Erythroblast (primary cell): ENCODE measurements at regions not wholly inside any gene's neighbourhood (a gene's known extent, or its start where the extent isn't known, plus 50 kb on each side); places are given as distances from the start of the nearest gene placed in this dataset.

Experiments used
- DNase-seq, 2 experiments: peaks; one replicate each; lab custom pipeline; 2025; lab: John Stamatoyannopoulos, UW
- GATA1 ChIP-seq: IDR thresholded peaks from 2 replicates; pipeline ENCODE4 v1.6.1; 2011; ENCODE audit warnings: low read depth, mild to moderate bottlenecking, control low read depth, low read length, moderate library complexity
- POLR2A ChIP-seq: IDR thresholded peaks from 2 replicates; pipeline ENCODE4 v1.6.1; 2011; ENCODE audit warnings: mild to moderate bottlenecking, low read length

DNA sequence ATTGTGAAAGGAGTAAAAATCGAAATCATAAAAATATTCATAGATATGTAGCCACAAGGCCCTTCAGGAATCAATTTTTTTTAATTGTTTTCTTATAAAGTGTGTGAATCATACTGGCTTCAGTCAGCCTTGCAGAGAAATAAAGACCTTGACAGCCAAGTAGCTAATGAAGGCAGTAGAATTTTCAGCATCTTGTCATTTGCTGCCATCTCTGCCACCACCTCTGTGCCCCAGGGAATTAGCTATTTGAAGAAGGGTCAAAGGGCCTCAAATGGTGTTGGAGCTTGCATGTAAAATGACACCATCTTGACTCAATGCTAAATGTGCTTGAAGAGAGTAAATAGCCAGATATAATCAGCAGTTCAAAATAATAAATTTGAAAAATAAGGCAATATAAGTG lies 359.4 kb upstream of the DCN start:
- no peak for TF ChIP-seq POLR2A
- no peak for TF ChIP-seq GATA1
- DNase-seq = no peak

DNA sequence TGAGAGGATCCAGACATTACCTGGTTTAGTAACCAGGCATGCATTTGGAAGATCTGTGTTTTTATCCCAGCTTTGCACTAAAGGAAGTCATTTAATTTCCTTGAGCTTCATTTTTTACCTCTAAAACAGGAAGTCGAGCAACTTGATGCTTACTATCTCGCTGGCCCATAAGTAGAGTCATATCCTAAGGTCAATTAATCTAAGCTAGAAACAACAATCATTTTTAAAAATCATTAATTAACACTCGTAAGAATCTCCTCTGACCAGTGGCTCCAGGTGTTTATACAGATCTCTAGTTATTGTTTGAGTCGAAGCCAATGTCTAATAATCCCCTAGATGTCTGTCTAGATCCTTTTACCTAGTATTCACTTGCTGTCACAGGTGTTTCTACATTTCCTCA lies 355.8 kb upstream of the DCN start:
- TF ChIP-seq GATA1 = no peak
- no peak for TF ChIP-seq POLR2A
- no peak for DNase-seq

GRCh38 chr12:91533366-91533765 lies 350.7 kb upstream of the DCN start:
- no peak for TF ChIP-seq POLR2A
- no peak for TF ChIP-seq GATA1
- DNase-seq = no peak

DNA sequence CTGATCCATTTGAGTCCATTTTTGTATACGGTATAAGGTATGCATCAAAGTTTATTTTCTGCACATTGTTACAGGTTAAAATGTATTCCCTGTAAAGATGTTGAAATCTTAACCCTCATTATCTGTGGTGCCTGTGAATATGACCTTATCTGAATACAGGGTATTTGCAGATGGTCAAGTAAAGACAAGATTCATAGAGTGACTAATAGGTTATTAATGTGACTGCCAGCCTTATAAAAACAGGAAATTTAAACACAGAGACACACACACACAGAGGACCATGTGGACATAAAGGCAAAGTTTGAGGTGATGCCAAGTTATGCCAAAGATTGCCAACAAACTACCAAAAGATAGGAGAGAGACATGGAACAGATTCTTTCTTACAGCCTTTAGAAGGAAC lies 347.2 kb upstream of the DCN start:
- no peak for DNase-seq
- TF ChIP-seq GATA1 = no peak
- no peak for TF ChIP-seq POLR2A

DNA sequence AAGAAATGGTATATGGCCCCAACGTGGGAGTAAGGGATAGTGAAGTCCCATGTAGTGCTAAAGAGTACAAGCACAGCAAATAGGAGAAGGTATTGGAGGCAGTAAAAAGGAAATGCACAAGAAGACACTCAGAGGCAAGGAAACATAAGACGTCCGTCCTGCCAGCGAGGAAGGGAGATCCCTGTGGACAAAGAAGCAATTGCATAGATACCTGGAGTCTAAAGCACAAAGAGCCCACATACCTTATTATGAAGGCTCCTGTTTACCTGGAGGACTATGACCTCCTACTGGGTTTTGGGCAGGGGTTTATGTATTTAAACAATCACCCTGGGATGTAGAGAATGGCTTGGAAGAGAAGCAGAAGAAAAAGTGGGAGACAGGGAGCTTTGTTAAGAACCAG lies 341.2 kb upstream of the DCN start:
- TF ChIP-seq GATA1 = no peak
- no peak for TF ChIP-seq POLR2A
- no peak for DNase-seq

GRCh38 chr12:91516695-91517047 lies 334.1 kb upstream of the DCN start:
- no peak for DNase-seq
- no peak for TF ChIP-seq GATA1
- no peak for TF ChIP-seq POLR2A

DNA sequence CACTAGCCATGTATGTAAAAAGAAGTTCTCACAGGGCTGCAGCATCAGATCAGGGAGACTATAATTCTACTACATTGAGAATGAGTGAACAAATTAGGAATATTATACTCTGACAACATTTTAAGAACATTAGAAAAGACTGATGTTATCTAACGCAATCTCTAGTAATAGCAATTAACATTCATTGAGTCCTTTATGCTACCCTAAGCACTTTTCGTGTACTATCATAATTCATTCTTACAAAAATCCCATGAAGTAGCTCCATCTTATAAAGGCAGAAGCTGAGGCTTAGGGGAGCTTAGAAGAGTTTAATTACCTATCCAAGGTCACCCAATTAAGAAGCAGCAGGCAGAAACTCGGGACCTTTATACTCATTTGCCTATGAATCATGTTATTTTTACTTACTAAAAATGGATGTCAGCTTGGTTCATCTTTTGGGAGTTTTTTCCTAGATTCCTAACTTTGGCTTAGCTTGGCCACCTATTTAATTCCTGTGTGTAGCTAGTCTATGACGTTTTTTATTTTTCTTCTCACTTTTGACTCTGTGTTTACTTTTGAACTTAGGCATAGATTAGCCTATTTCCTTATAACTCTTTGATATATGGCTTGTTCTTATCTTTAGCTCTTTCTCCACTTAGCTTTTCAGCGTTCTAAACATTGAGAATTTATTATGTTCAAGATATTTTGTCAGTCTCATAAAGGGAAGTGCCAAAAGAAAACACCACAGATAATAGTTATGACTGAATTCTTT lies 333.5 kb upstream of the DCN start:
- TF ChIP-seq POLR2A (no peak), GATA1 (no peak)
- no peak for DNase-seq

DNA sequence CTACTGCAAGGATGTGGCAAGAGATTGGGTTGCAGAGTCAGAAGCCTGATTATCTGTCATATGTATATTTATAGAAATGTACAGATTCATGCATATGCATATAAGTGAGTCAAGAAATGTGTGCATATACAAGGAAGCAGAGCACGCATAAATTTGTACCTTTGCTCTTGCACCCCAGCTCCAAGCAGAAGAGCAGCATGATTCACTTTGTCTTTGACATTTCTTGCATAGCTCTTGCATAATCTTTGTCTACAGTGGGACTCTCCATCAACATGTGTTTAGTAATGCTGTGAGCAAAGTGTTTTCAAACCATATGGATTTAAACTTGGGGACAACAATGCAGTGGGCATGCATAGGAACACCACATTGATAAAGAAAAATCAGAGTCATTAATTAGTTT lies 330.7 kb upstream of the DCN start:
- DNase-seq = no peak
- no peak for TF ChIP-seq POLR2A
- no peak for TF ChIP-seq GATA1

GRCh38 chr12:91511795-91512420 lies 329.3 kb upstream of the DCN start:
- TF ChIP-seq POLR2A (no peak), GATA1 (no peak)
- no peak for DNase-seq

DNA sequence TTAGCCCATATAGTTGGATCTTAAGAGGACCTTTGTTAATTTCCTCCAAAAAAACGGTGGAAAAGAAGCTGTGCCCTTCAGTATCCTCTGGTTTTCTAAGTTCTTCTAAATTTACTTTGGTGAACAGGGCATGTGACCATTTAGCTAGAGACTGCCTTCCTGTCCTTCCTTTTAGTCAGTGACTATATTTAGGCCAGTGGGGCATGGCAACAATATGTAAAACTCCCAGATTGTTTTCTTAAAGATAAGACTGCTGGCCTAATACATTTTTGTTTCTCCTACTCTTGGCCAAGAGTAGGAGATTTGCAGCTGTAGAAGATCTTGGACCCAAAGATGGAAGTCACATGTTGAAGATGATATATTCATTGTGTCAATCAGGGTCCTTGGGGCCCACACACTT lies 325.1 kb upstream of the DCN start:
- DNase-seq = no peak
- TF ChIP-seq GATA1 (no peak), POLR2A (no peak)

DNA sequence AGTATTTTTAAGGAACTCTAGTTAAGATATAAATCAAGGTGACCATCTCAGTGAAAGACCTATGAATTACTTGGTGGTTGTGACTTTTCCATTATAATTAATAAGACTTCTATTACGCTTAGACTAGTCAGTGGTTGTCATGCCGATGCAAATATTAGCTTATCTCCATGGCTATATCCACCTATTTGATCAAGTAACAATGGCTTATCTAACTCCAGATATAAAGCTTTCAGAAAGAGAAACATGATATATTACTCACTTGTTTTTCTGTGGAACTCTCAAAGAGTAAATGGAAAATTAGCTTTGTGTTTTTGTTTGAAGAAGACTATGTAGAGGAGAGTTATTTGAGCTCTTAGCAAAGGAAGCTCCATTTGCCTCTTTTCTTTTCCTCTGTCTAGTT lies 323.8 kb upstream of the DCN start:
- no peak for TF ChIP-seq POLR2A
- no peak for TF ChIP-seq GATA1
- no peak for DNase-seq

DNA sequence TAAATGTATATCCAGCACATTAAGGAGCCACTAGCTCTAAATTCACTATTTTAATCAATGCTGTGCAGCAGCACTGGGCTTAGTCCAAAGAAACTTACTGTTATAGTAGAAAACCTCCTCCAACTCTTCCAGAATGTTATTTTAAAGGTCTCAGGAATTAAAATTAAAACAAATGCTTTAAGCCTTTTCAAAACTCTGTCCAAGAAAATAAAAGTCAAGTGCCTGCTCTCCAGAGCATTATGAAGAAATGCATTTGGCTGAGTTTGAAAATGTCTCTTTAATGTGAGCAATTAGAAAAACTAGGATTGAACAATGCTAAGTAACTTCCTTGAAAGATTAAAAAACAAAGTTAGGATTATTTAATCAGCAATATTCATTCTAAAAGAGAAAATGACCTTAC lies 322.4 kb upstream of the DCN start:
- TF ChIP-seq GATA1 = no peak
- no peak for TF ChIP-seq POLR2A
- no peak for DNase-seq

DNA sequence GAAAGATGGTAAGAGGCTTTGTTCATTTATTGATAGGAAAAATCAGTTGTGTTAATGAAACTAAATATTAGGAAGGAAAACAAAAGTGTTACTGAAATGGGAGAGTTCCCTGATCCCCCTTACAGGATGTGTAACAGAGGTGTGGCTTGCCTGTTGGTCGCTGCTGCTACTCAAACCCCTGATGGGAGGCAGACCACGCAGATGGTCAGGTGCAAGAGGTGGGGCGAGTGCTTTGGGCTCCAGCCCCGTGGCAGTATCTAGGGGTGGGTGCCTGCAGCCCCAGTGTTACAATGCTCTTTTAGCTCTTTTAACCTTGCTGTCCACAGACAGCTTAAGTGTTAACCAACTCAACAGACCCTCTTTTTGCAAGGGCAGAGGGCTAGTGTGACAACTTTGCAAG lies 319.6 kb upstream of the DCN start:
- TF ChIP-seq POLR2A (no peak), GATA1 (no peak)
- DNase-seq = no peak

GRCh38 chr12:91496337-91496736 lies 313.7 kb upstream of the DCN start:
- DNase-seq = no peak
- TF ChIP-seq POLR2A (no peak), GATA1 (no peak)

- DNase-seq = no peak
- TF ChIP-seq GATA1 (no peak), POLR2A (no peak)
These were observed 310.7 kb upstream of the DCN start for GRCh38 chr12:91493308-91493707.

GRCh38 chr12:91492648-91493047 lies 310.0 kb upstream of the DCN start:
- DNase-seq = no peak
- no peak for TF ChIP-seq GATA1
